RPMI7951 (cell line): ENCODE measurements at regions not wholly inside any gene's neighbourhood (a gene's known extent, or its start where the extent isn't known, plus 50 kb on each side); places are given as distances from the start of the nearest gene placed in this dataset.

Experiments
- DNase-seq: peaks from one replicate; pipeline ENCODE4 v3.0.0-alpha.2; 2012; ENCODE audit warnings: low read depth

GRCh38 chr16:7014756-7015155 is 317.9 kb upstream of the RBFOX1 start:
- DNase-seq = no peak

GRCh38 chr16:7013990-7014389 is 318.7 kb upstream of the RBFOX1 start:
- DNase-seq = peak; percentile 4

GRCh38 chr16:7004266-7004665 is 328.4 kb upstream of the RBFOX1 start:
- no peak for DNase-seq

- no peak for DNase-seq
These were observed 339.1 kb upstream of the RBFOX1 start for GRCh38 chr16:6993544-6993943.

GRCh38 chr16:6988846-6989245 is 343.8 kb upstream of the RBFOX1 start:
- DNase-seq = no peak

GRCh38 chr16:6977916-6978315 is 354.7 kb upstream of the RBFOX1 start:
- DNase-seq = no peak

GRCh38 chr16:6977291-6977690 is 355.4 kb upstream of the RBFOX1 start:
- DNase-seq = no peak

GRCh38 chr16:6976716-6977115 is 355.9 kb upstream of the RBFOX1 start:
- DNase-seq = no peak

- DNase-seq = no peak
These were observed 362.3 kb upstream of the RBFOX1 start for GRCh38 chr16:6970171-6970857.

GRCh38 chr16:6969594-6969993 is 363.1 kb upstream of the RBFOX1 start:
- no peak for DNase-seq

GRCh38 chr16:6967796-6968320 is 364.8 kb upstream of the RBFOX1 start:
- no peak for DNase-seq

GRCh38 chr16:6966925-6967324 is 365.7 kb upstream of the RBFOX1 start:
- no peak for DNase-seq

- DNase-seq = no peak
These were observed 368.0 kb upstream of the RBFOX1 start for GRCh38 chr16:6964679-6965078.

- no peak for DNase-seq
These were observed 370.9 kb upstream of the RBFOX1 start for GRCh38 chr16:6961704-6962103.

GRCh38 chr16:6958184-6958583 is 374.5 kb upstream of the RBFOX1 start:
- no peak for DNase-seq

GRCh38 chr16:6957681-6958080 is 375.0 kb upstream of the RBFOX1 start:
- peak; percentile 51 for DNase-seq

GRCh38 chr16:6956511-6956910 is 376.1 kb upstream of the RBFOX1 start:
- DNase-seq = peak; percentile 3

- DNase-seq = no peak
These were observed 377.3 kb upstream of the RBFOX1 start for GRCh38 chr16:6955303-6955702.

- DNase-seq = peak; percentile 8
These were observed 383.4 kb upstream of the RBFOX1 start for GRCh38 chr16:6949240-6949639.

- no peak for DNase-seq
These were observed 385.4 kb upstream of the RBFOX1 start for GRCh38 chr16:6947291-6947690.

GRCh38 chr16:6946802-6947201 is 385.8 kb upstream of the RBFOX1 start:
- no peak for DNase-seq

- DNase-seq = no peak
These were observed 386.5 kb upstream of the RBFOX1 start for GRCh38 chr16:6946106-6946505.

- no peak for DNase-seq
These were observed 391.7 kb upstream of the RBFOX1 start for GRCh38 chr16:6940968-6941367.

- DNase-seq = no peak
These were observed 395.0 kb upstream of the RBFOX1 start for GRCh38 chr16:6937641-6938040.
